AG08395 (cell line): ENCODE measurements at regions not wholly inside any gene's neighbourhood (a gene's known extent, or its start where the extent isn't known, plus 50 kb on each side); places are given as distances from the start of the nearest gene placed in this dataset.

ENCODE experiments used
- DNase-seq: peaks from one replicate; pipeline ENCODE4 v3.0.0; 2012; ENCODE audit warnings: mixed read lengths, low spot score

- DNase-seq = no peak
Observed at GRCh38 chr15:97174886-97175540, 785.5 kb upstream of the ARRDC4 start.

GRCh38 chr15:97177151-97177577 is 783.3 kb upstream of the ARRDC4 start:
- DNase-seq = no peak

GRCh38 chr15:97182581-97182980 is 777.9 kb upstream of the ARRDC4 start:
- DNase-seq = no peak

- no peak for DNase-seq
Observed at GRCh38 chr15:97189162-97189780, 771.2 kb upstream of the ARRDC4 start.

GRCh38 chr15:97194750-97195149 is 765.8 kb upstream of the ARRDC4 start:
- DNase-seq = no peak

- DNase-seq = no peak
Observed at GRCh38 chr15:97196048-97197014, 764.2 kb upstream of the ARRDC4 start.

- DNase-seq = no peak
Observed at GRCh38 chr15:97199393-97200051, 761.0 kb upstream of the ARRDC4 start.

- no peak for DNase-seq
Observed at GRCh38 chr15:97200161-97200560, 760.3 kb upstream of the ARRDC4 start.

- DNase-seq = no peak
Observed at GRCh38 chr15:97210277-97210676, 750.2 kb upstream of the ARRDC4 start.

GRCh38 chr15:97215629-97216028 is 744.9 kb upstream of the ARRDC4 start:
- no peak for DNase-seq

GRCh38 chr15:97224191-97224641 is 736.3 kb upstream of the ARRDC4 start:
- no peak for DNase-seq

- DNase-seq = peak; percentile 61
Observed at GRCh38 chr15:97234851-97235610, 725.5 kb upstream of the ARRDC4 start.

- DNase-seq = no peak
Observed at GRCh38 chr15:97235611-97235985, 724.9 kb upstream of the ARRDC4 start.

GRCh38 chr15:97236140-97236539 is 724.4 kb upstream of the ARRDC4 start:
- no peak for DNase-seq

GRCh38 chr15:97237160-97237559 is 723.3 kb upstream of the ARRDC4 start:
- DNase-seq = no peak

GRCh38 chr15:97248376-97248775 is 712.1 kb upstream of the ARRDC4 start:
- no peak for DNase-seq

GRCh38 chr15:97259943-97260342 is 700.6 kb upstream of the ARRDC4 start:
- no peak for DNase-seq

- DNase-seq = no peak
Observed at GRCh38 chr15:97301166-97301565, 659.3 kb upstream of the ARRDC4 start.

- no peak for DNase-seq
Observed at GRCh38 chr15:97316362-97316761, 644.1 kb upstream of the ARRDC4 start.

GRCh38 chr15:97317163-97317562 is 643.3 kb upstream of the ARRDC4 start:
- no peak for DNase-seq

- no peak for DNase-seq
Observed at GRCh38 chr15:97319291-97319690, 641.2 kb upstream of the ARRDC4 start.
